ENCODE measurements at regions not wholly inside any gene's neighbourhood (a gene's known extent, or its start where the extent isn't known, plus 50 kb on each side); places are given as distances from the start of the nearest gene placed in this dataset.

DNA sequence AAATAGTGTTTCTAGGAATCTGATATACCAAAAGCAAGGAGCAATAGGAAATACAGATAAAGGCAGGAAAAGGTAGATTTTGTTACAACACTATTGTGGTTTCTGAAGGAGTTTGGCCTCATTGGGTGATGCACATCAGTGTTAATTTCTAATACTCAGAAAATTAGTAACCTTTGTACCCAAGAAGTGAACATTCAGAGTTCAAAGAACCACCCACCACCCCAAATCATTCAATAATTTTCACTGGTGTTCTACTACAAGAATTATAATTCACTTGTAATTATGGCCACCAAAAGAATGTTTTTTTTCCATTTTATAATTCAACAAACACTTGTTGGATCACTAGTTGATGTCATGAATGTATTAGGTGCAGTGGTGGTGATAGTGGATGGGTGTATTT is 183.3 kb downstream of the UBE2E3 start:
- TF ChIP-seq, protein P1, sequence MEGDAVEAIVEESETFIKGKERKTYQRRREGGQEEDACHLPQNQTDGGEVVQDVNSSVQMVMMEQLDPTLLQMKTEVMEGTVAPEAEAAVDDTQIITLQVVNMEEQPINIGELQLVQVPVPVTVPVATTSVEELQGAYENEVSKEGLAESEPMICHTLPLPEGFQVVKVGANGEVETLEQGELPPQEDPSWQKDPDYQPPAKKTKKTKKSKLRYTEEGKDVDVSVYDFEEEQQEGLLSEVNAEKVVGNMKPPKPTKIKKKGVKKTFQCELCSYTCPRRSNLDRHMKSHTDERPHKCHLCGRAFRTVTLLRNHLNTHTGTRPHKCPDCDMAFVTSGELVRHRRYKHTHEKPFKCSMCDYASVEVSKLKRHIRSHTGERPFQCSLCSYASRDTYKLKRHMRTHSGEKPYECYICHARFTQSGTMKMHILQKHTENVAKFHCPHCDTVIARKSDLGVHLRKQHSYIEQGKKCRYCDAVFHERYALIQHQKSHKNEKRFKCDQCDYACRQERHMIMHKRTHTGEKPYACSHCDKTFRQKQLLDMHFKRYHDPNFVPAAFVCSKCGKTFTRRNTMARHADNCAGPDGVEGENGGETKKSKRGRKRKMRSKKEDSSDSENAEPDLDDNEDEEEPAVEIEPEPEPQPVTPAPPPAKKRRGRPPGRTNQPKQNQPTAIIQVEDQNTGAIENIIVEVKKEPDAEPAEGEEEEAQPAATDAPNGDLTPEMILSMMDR (IDR thresholded peaks at IDR 0.05) = no peak
- TF ChIP-seq POLR2A (IDR thresholded peaks at IDR 0.05) = no peak

Measured in heart left ventricle (tissue), 13 donors.